A673 (cell line): ENCODE measurements at regions not wholly inside any gene's neighbourhood (a gene's known extent, or its start where the extent isn't known, plus 50 kb on each side); places are given as distances from the start of the nearest gene placed in this dataset.

ENCODE experiments used
- BruUV-seq: library from RNA; stranded (reverse); fragments of 400-500 nt; replicated peaks from 2 replicates; lab custom pipeline; 2021; lab: Mats Ljungman, UMichigan
- CTCF ChIA-PET: fragments of 300-600 bp; sonication (Branson Sonifier 250); formaldehyde crosslinking; loops from one replicate; lab custom pipeline; 2022; ENCODE audit warnings: antibody characterized with exemption; lab: Charles Lee
- POLR2A ChIA-PET: fragments of 300-600 bp; sonication (Branson Sonifier 250); formaldehyde crosslinking; loops from one replicate; lab custom pipeline; 2022; ENCODE audit warnings: antibody characterized with exemption; ENCODE audit not compliant: low non-redundant PET; lab: Charles Lee
- DNase-seq: peaks from one replicate; pipeline ENCODE4 v3.0.0-alpha.2; 2015; ENCODE audit warnings: low spot score
- H3K27ac ChIP-seq: fragments of 200-600 bp; sonication (generic); 2 replicates; pipeline ENCODE4 v1.5.1; 2016; ENCODE audit warnings: mixed run types, low read depth, mild to moderate bottlenecking, mixed read lengths, antibody characterized with exemption, low read length; ENCODE audit not compliant: poor library complexity, severe bottlenecking
- H3K27me3 ChIP-seq: fragments of 200-600 bp; sonication (generic); replicated peaks from 2 replicates; pipeline ENCODE4 v1.6.1; 2017; ENCODE audit warnings: mixed run types, low read depth, mild to moderate bottlenecking, mixed read lengths, antibody characterized with exemption, low read length; ENCODE audit not compliant: insufficient read depth, poor library complexity
- H3K36me3 ChIP-seq: fragments of 200-600 bp; sonication (generic); 2 replicates; pipeline ENCODE4 v1.6.1; 2016; ENCODE audit warnings: mixed run types, mild to moderate bottlenecking, mixed read lengths, antibody characterized with exemption, low read length; ENCODE audit not compliant: insufficient read depth, poor library complexity, severe bottlenecking
- H3K4me1 ChIP-seq: fragments of 200-600 bp; sonication (generic); 2 replicates; pipeline ENCODE4 v1.6.1; 2017; ENCODE audit warnings: mixed run types, mild to moderate bottlenecking, mixed read lengths, antibody characterized with exemption, low read length; ENCODE audit not compliant: insufficient read depth, poor library complexity, severe bottlenecking
- H3K4me3 ChIP-seq: fragments of 200-600 bp; sonication (generic); 2 replicates; pipeline ENCODE4 v1.5.1; 2016; ENCODE audit warnings: low read depth, mixed run types, mild to moderate bottlenecking, mixed read lengths, low read length; ENCODE audit not compliant: poor library complexity, severe bottlenecking
- H3K9me3 ChIP-seq: fragments of 200-600 bp; sonication (generic); 2 replicates; pipeline ENCODE4 v1.6.1; 2016; ENCODE audit warnings: mixed run types, low read depth, mild to moderate bottlenecking, mixed read lengths, antibody characterized with exemption, low read length; ENCODE audit not compliant: poor library complexity, severe bottlenecking
- CTCF ChIP-seq: fragments of 300-800, 200-600 bp; sonication (generic); conservative IDR thresholded peaks from 2 replicates; pipeline ENCODE4 v1.5.1; 2017; ENCODE audit warnings: low read depth, mild to moderate bottlenecking, antibody characterized with exemption, low read length, moderate library complexity, mixed read lengths
- EZH2 ChIP-seq: fragments of 200-600 bp; sonication (generic); IDR thresholded peaks from 2 replicates; pipeline ENCODE4 v1.6.1; 2017; ENCODE audit warnings: borderline replicate concordance, low read depth, mild to moderate bottlenecking, mixed read lengths, antibody characterized with exemption, low read length; ENCODE audit not compliant: poor library complexity, severe bottlenecking
- intact Hi-C: fragments of 100-400 bp; cut with micrococcal nuclease; formaldehyde crosslinking; loops from one replicate; pipeline ENCODE4 v1.10.0; 2022; ENCODE audit not compliant: unreplicated experiment

GRCh38 chr1:208584167-208584755 lies 340.1 kb upstream of the PLXNA2 start:
- no peak for DNase-seq
- POLR2A ChIA-PET, result no interaction called here
- H3K4me3 ChIP-seq, result no peak overlapping the region
- no peaks in the 10 kb centered on the region for H3K4me1 ChIP-seq
- intact Hi-C loops, result no loop called here
- no TSS peak for BruUV-seq
- no peaks in the 10 kb centered on the region for H3K36me3 ChIP-seq
- CTCF ChIA-PET, result no interaction called here
- no peak overlapping the region for H3K27ac ChIP-seq
- H3K27me3 ChIP-seq, result peaks cover 15% of the 10 kb centered on the region
- TF ChIP-seq CTCF, result no peak
- no peak for TF ChIP-seq EZH2
- no peaks in the 10 kb centered on the region for H3K9me3 ChIP-seq

- ChIA-PET CTCF (no interaction called here), POLR2A (no interaction called here)
These were observed 342.9 kb upstream of the PLXNA2 start for GRCh38 chr1:208587110-208587509.

GRCh38 chr1:208593306-208594006 lies 349.3 kb upstream of the PLXNA2 start:
- H3K9me3 ChIP-seq, result no peaks in the 10 kb centered on the region
- BruUV-seq, result no TSS peak
- H3K27ac ChIP-seq, result no peak overlapping the region
- ChIA-PET CTCF (no interaction called here), POLR2A (no interaction called here)
- no peak for DNase-seq
- H3K27me3 ChIP-seq, result peaks cover 12% of the 10 kb centered on the region
- no peak overlapping the region for H3K4me3 ChIP-seq
- H3K4me1 ChIP-seq, result no peaks in the 10 kb centered on the region
- intact Hi-C loops, result no loop called here
- H3K36me3 ChIP-seq, result no peaks in the 10 kb centered on the region
- TF ChIP-seq EZH2 (no peak), CTCF (no peak)

More at GRCh38 chr1:208587110-208587509, 342.9 kb upstream of the PLXNA2 start:
- TF ChIP-seq EZH2 (no peak), CTCF (no peak)
- Histone ChIP-seq H3K4me3 (no peak overlapping the region), H3K27me3 (peaks cover 9% of the 10 kb centered on the region), H3K4me1 (no peaks in the 10 kb centered on the region), H3K9me3 (no peaks in the 10 kb centered on the region), H3K36me3 (no peaks in the 10 kb centered on the region), H3K27ac (no peak overlapping the region)
- BruUV-seq, result no TSS peak
- intact Hi-C loops, result no loop called here
- DNase-seq, result no peak
